HG02943 (cell line): ENCODE measurements at regions not wholly inside any gene's neighbourhood (a gene's known extent, or its start where the extent isn't known, plus 50 kb on each side); places are given as distances from the start of the nearest gene placed in this dataset.

Experiments
- ATAC-seq: cut with Tn5 transposase; IDR thresholded peaks from one replicate; pipeline ENCODE4 v1.9.1; 2021; ENCODE audit warnings: mild to moderate bottlenecking, low read depth, moderate library complexity; ENCODE audit not compliant: unreplicated experiment

DNA sequence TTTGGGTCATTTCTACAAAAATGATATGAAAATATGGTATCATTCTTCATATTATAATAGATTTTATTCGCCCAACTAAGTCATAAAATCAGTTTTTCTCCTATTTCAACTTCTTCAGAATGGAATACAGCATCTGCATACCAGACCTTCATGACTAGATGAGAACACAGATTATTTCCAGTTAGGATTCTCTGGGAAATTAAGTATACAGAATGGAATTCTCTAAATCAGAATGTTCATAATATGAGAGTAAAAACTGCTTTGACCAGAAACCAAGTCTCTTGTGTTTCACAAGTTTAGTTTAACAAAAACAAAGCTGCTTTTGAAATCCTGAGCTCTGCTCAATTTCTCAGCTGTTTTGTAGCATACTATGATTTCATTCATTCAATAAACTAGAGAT, 160.3 kb upstream of the SEMA3A start:
- ATAC-seq, result no peak

- no peak for ATAC-seq
Observed at GRCh38 chr7:84354030-84354429, 159.4 kb upstream of the SEMA3A start.

DNA sequence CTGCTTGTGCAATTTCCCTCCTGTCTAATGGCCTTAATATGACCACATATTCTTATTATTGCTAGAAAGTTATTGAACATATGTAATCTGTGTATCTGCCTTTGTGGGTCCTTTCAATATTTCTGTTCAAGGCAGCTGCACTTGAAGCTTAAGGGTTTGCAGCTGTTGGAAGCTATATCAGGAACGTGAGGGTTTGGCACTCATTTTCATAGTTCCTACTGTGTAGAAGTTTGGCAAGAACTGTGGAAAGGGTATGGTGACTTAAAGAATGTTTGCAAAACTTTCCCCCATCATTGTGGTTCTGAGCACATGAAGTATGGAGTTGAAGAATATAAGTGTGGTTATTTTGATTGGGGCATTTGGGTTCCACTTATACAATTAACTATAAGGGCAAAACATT, 144.7 kb upstream of the SEMA3A start:
- ATAC-seq, result no peak

DNA sequence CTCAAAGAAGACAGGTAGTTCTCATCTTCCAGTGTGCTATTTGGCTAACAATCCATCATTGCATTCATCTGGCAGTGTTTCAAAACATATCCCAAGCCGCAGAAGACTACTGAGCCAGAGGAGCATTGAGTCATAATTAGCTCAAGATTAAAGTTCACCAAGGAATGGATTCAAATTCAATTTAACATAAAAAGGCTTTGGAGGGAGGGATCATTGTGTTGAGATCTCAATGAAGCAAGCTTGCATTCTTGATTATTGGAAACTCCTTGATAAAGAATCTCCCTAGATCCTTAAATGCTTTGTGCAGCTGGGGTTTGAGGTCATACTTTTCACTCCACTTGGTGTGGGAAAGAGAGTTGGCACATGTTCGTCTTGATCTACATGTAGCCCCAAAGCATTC, 142.8 kb upstream of the SEMA3A start:
- no peak for ATAC-seq

DNA sequence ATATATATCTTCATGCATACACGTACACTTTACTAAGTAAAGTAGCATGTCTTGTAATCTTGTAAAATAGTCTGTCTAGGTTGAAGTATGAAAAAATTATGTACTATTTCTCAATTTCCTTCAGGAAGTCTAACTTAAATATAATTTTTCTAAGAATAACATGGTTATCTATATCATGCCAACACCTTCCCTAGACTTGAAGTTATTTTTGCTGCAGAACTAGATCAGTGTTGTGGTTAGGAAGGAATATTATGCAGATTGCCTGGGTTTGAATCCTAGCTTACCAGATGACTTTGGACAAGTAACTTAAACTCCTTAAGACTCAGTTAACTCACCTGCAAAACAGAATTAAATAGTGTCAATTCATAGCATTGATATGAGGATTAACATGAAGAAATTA, 142.2 kb upstream of the SEMA3A start:
- no peak for ATAC-seq

GRCh38 chr7:84336303-84336702, 141.7 kb upstream of the SEMA3A start:
- no peak for ATAC-seq

DNA sequence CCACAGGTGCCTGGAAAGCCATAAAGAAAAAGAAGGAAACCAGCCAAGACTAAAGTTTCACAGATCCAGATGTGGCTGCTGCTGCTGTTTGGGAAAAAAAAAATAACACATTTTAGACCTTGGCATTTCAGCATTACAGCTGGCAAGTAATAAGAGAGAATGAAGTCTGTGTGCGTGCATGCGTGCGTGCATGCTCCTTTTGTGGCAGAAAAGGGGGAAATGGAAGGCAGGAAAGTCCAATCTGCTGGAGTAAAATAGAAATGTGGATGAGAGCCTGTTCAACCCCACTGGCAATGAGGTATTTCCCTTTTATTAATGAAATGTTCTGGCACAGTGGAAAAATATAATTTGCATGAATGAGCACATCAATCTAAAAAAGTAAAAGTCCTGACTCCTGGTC, 137.0 kb upstream of the SEMA3A start:
- ATAC-seq, result no peak

DNA sequence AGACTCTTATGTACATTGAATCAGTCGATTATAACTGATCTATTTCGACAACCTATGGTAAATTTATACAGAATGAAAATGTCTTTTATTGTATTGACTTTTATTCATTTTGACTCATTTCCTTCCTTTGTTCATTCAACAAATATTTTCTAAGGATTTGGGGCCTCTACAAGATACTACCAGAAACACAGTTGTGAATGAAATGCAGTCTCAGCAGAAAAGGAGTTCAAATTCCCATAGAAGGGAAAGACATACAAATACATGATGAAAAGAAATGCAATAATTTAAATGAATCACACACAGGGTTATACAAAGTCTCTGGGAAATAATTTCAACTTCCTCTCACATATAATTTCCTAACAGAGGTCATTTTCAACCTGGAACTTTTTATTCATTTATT, 134.0 kb upstream of the SEMA3A start:
- ATAC-seq, result no peak

- ATAC-seq, result no peak
Observed at GRCh38 chr7:84324136-84324630, 129.6 kb upstream of the SEMA3A start.

- no peak for ATAC-seq
Observed at GRCh38 chr7:84317536-84317935, 122.9 kb upstream of the SEMA3A start.

GRCh38 chr7:84314263-84314662, 119.7 kb upstream of the SEMA3A start:
- ATAC-seq, result no peak

DNA sequence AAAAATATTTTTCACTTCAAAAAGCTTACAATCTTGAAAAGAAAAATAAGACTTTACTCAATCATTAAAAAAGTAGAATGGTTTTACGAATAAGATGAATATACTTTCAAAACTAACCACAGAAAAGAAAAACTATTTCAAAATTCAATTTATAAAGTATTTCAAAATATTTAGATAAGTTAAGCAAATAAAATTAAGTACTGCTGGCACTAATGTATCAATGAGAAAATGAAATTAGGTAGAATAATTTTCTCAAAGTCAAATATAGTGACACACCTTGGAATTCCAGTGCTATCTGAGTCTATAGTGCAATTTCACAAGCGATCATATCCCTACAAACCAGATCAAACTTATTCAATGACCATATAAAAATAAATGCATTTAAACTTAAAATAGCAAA, 109.8 kb upstream of the SEMA3A start:
- no peak for ATAC-seq

DNA sequence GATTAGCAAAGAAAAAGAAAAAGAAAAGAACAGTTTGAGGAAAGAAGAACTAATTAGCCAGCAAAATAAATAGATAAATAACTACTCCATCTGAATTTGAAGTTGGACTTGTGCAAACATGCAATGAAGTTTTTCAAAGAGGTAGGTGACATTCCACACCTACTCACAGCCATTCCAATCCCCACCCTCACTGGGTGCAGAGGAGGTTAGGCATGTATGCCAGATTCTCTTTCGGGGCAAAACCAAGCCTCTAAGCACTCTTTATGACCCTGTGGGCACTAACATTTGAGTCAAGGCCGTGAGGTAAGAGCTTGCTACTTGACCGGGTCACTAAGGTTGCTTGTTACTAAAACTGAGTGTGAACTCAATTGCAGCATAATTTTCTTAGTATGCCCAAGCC, 108.4 kb upstream of the SEMA3A start:
- no peak for ATAC-seq

DNA sequence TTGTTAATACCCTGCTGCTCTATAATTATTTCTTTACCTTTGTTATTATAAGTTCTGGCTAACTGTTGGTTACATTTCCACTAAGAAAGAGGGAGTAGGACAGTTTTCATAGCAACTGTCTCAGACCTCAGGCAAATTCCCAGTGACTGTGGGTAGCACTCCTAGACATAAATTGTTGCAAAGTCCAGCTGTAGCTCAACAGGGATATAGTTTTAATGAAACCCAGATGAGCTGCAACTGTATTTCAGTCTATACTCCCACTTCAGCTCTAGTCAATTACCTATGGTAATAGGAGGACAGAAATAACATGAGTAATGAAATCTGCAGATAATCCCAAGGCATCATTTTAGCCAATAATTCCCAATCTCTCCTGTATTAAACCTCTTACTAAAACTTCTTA, 103.0 kb upstream of the SEMA3A start:
- no peak for ATAC-seq

GRCh38 chr7:84294847-84295455, 100.4 kb upstream of the SEMA3A start:
- no peak for ATAC-seq

- no peak for ATAC-seq
Observed at GRCh38 chr7:84294391-84294790, 99.8 kb upstream of the SEMA3A start.

DNA sequence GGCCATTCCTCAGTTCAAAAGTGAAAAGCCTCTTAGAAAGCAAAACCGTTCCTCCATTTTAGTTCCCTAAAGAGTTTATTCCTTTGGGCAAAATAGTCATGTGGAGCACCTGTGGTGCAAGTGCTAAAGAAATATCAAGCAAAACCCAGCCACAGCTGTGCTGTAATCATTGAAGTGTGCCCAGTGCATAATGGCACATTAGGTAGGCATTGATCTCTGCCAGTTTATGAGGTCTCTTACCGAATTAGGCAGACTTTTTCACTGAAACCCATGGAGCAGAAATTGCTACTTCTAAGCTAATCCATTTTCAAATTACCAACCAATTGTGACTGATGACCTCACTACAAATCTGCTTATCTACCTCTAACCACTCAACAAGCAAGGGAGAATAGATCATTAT, 97.2 kb upstream of the SEMA3A start:
- no peak for ATAC-seq

GRCh38 chr7:84283798-84284197, 89.2 kb upstream of the SEMA3A start:
- no peak for ATAC-seq

DNA sequence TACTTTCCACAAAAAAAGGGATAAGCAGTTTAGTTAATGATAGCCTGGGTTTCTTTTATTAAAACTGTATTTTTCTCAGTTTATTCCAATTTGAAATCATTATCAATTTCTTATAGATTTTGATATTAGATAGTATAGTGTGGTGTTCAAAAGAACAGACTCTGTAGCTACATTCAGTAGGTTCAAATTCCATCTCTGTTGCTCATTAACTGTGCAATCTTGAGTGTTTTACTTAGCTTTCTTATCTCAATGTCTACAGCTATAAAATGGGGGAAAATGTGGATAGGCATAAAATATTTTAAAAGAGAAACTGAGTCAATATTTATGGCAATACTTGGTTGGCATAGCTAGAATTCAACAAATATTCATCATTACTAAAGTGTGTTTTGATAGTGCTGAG, 86.9 kb upstream of the SEMA3A start:
- no peak for ATAC-seq

DNA sequence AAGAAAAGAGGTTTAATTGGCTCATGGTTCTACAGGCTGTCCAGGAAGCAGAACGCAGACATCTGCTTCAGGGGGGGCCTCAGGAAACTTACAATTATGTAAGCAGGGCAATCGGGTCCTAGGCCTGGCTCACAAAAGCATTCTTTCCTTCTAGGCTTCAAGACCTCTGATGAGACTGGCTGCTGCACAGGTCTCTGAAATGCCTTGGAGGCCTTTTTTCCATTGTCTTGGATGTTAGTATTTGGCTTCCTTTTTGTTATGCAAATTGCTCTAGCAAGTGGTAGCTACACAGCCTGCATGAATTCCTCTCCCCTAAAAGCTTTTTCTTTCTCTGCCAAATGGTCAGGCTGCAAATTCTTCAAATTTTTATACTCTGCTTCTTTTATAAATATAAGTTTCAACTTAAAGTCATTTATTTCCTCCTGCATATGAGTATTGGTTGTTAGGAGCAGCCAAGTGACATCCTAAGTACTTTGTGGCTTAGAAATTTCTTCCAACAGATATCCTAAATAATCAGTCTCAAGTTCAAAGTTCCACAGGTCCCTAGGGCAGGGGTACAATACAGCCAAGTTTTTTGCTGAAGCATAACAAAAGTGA, 83.1 kb upstream of the SEMA3A start:
- ATAC-seq, result no peak

GRCh38 chr7:84274029-84274638, 79.5 kb upstream of the SEMA3A start:
- no peak for ATAC-seq

GRCh38 chr7:84271543-84271942, 77.0 kb upstream of the SEMA3A start:
- ATAC-seq, result no peak
